ENCODE measurements at regions not wholly inside any gene's neighbourhood (a gene's known extent, or its start where the extent isn't known, plus 50 kb on each side); places are given as distances from the start of the nearest gene placed in this dataset.

DNA sequence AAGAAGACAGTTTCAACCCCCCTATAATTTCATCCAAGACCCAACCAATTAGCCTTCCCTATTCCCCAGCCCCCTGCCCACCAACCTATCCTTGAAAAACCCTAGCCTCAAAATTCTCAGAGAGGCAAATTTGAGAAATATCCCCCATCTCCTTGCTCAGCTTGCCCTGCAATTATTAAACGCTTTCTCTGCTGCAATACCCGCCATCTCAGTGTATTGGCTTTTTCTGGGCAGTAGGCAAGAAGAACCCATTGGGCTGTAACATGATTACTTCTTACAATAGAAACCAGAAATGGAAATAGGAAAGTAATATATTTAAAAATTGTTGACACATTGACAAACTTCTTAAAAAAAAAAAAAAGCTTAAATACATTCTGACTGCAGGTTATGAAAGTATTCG lies 140.6 kb upstream of the CCDC150 start:
- Mint-ChIP-seq H3K27ac (no peak overlapping the region), H3K4me3 (no peak overlapping the region), H3K9me3 (peaks cover 7 to 19% (median 12%) of the 10 kb centered on the region in 7 donors), H3K27me3 (ENCODE audit: low read depth in 3 of 3) (peaks cover 0 to 4% (median 2%) of the 10 kb centered on the region in 3 donors), H3K4me1 (no peaks in the 10 kb centered on the region), H3K36me3 (no peaks in the 10 kb centered on the region)
- no peaks in the 10 kb centered on the region for H3K4me1 ChIP-seq (ENCODE audit: control insufficient read depth in 1 of 2, insufficient read depth in 2 of 2, low read length in 2 of 2)
- DNase-seq = no peak
- intact Hi-C loops (cut with micrococcal nuclease) = no loop called here
- no peak overlapping the region for H3K27ac ChIP-seq (ENCODE audit: low read depth in 1 of 2, low read length in 2 of 2)
- H3K27me3 ChIP-seq (ENCODE audit: control insufficient read depth in 2 of 2, insufficient read depth in 2 of 2, low read length in 2 of 2) = no peaks in the 10 kb centered on the region
- no CpG with 5 or more reads among the region's 3 CpGs for WGBS (ENCODE audit: insufficient coverage)
- H3K4me2 ChIP-seq (replicated peaks; ENCODE audit: extremely low read depth, low read length, poor library complexity, severe bottlenecking) = no peak overlapping the region
- no peak overlapping the region for H3K4me3 ChIP-seq (replicated peaks in 1 of 3; ENCODE audit: low read depth in 2 of 3, low read length in 3 of 3)
- H2AFZ ChIP-seq (ENCODE audit: insufficient read depth, low read depth, low read length, poor library complexity, severe bottlenecking) = no peak overlapping the region
- H3K36me3 ChIP-seq (replicated peaks in 1 of 2; ENCODE audit: control insufficient read depth in 1 of 2, insufficient read depth in 2 of 2, low read length in 2 of 2) = no peaks in the 10 kb centered on the region
- peaks cover 7 to 13% of the 10 kb centered on the region in 2 donors for H3K9me3 ChIP-seq (replicated peaks in 1 of 2; ENCODE audit: control insufficient read depth in 1 of 2, insufficient read depth in 1 of 2, low read length in 2 of 2)
- no peaks in the 10 kb centered on the region for H4K20me1 ChIP-seq (ENCODE audit: insufficient read depth, low read length)
- TF ChIP-seq, protein P1, sequence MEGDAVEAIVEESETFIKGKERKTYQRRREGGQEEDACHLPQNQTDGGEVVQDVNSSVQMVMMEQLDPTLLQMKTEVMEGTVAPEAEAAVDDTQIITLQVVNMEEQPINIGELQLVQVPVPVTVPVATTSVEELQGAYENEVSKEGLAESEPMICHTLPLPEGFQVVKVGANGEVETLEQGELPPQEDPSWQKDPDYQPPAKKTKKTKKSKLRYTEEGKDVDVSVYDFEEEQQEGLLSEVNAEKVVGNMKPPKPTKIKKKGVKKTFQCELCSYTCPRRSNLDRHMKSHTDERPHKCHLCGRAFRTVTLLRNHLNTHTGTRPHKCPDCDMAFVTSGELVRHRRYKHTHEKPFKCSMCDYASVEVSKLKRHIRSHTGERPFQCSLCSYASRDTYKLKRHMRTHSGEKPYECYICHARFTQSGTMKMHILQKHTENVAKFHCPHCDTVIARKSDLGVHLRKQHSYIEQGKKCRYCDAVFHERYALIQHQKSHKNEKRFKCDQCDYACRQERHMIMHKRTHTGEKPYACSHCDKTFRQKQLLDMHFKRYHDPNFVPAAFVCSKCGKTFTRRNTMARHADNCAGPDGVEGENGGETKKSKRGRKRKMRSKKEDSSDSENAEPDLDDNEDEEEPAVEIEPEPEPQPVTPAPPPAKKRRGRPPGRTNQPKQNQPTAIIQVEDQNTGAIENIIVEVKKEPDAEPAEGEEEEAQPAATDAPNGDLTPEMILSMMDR (IDR thresholded peaks at IDR 0.05) = no peak
- H3K9ac ChIP-seq (ENCODE audit: insufficient read depth, low read length, poor library complexity, severe bottlenecking) = no peak overlapping the region
- no peaks in the 10 kb centered on the region for H3K79me2 ChIP-seq (ENCODE audit: insufficient read depth, low read length)

DNA sequence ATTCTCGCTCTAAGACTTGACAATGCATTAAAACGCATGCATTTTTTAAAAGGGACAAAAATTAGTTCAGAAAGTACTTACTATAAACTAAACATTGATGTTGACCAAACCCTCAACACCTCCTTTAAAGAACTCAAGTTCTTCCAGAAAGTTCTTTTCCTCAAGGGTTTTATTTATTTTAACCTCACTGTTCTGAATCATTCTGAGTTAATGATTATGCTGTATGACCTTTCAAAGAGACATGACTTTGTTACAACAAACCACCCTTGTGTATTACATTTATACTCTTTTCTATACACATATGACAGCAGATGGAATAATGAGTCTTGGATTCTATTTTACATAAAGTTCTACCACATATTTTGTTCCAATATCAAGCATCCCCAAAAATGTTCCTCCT lies 139.8 kb upstream of the CCDC150 start:
- H3K4me1 Mint-ChIP-seq = no peaks in the 10 kb centered on the region
- no peak overlapping the region for H3K27ac Mint-ChIP-seq
- H3K4me2 ChIP-seq (replicated peaks; ENCODE audit: extremely low read depth, low read length, poor library complexity, severe bottlenecking) = no peak overlapping the region
- no peaks in the 10 kb centered on the region for H3K27me3 ChIP-seq (ENCODE audit: control insufficient read depth in 2 of 2, insufficient read depth in 2 of 2, low read length in 2 of 2)
- intact Hi-C loops (cut with micrococcal nuclease) = no loop called here
- TF ChIP-seq, protein P1 (IDR thresholded peaks at IDR 0.05) = no peak
- H3K4me3 ChIP-seq (replicated peaks in 1 of 3; ENCODE audit: low read depth in 2 of 3, low read length in 3 of 3) = no peak overlapping the region
- no peaks in the 10 kb centered on the region for H4K20me1 ChIP-seq (ENCODE audit: insufficient read depth, low read length)
- no peaks in the 10 kb centered on the region for H3K4me1 ChIP-seq (ENCODE audit: control insufficient read depth in 1 of 2, insufficient read depth in 2 of 2, low read length in 2 of 2)
- no peaks in the 10 kb centered on the region for H3K36me3 Mint-ChIP-seq
- H3K9me3 Mint-ChIP-seq = peaks cover 5 to 15% (median 10%) of the 10 kb centered on the region in 7 donors
- H3K9me3 ChIP-seq (replicated peaks in 1 of 2; ENCODE audit: control insufficient read depth in 1 of 2, insufficient read depth in 1 of 2, low read length in 2 of 2) = peaks cover 7 to 13% of the 10 kb centered on the region in 2 donors
- no peak overlapping the region for H3K9ac ChIP-seq (ENCODE audit: insufficient read depth, low read length, poor library complexity, severe bottlenecking)
- H3K36me3 ChIP-seq (replicated peaks in 1 of 2; ENCODE audit: control insufficient read depth in 1 of 2, insufficient read depth in 2 of 2, low read length in 2 of 2) = no peaks in the 10 kb centered on the region
- no peak for DNase-seq
- H3K79me2 ChIP-seq (ENCODE audit: insufficient read depth, low read length) = no peaks in the 10 kb centered on the region
- H3K27ac ChIP-seq (ENCODE audit: low read depth in 1 of 2, low read length in 2 of 2) = no peak overlapping the region
- H2AFZ ChIP-seq (ENCODE audit: insufficient read depth, low read depth, low read length, poor library complexity, severe bottlenecking) = no peak overlapping the region
- peaks cover 0 to 4% (median 2%) of the 10 kb centered on the region in 3 donors for H3K27me3 Mint-ChIP-seq (ENCODE audit: low read depth in 3 of 3)
- no peak overlapping the region for H3K4me3 Mint-ChIP-seq
- WGBS (ENCODE audit: insufficient coverage) = 100% methylated on average over 1 of the region's 2 CpGs

Data from CD14-positive monocyte (primary cell).